NCI-H748 (cell line): ENCODE measurements at regions not wholly inside any gene's neighbourhood (a gene's known extent, or its start where the extent isn't known, plus 50 kb on each side); places are given as distances from the start of the nearest gene placed in this dataset.

Source experiments
- DNase-seq: peaks from one replicate; lab custom pipeline; 2025; ENCODE audit not compliant: unreplicated experiment; lab: John Stamatoyannopoulos, UW

GRCh38 chrX:36916941-36917340 lies 91.2 kb upstream of the FAM47C start:
- no peak for DNase-seq

- DNase-seq, result no peak
Measured at GRCh38 chrX:36927712-36928111, 80.5 kb upstream of the FAM47C start.

- DNase-seq, result no peak
Measured at GRCh38 chrX:36930491-36930890, 77.7 kb upstream of the FAM47C start.

GRCh38 chrX:36947214-36947613 lies 61.0 kb upstream of the FAM47C start:
- no peak for DNase-seq

GRCh38 chrX:36950495-36951253 lies 57.5 kb upstream of the FAM47C start:
- no peak for DNase-seq

GRCh38 chrX:36957425-36958328 lies 50.5 kb upstream of the FAM47C start:
- DNase-seq, result no peak
